Activated B cell treated with CpG ODN at 0.5 μM for 24 hours (primary cell): ENCODE measurements at regions not wholly inside any gene's neighbourhood (a gene's known extent, or its start where the extent isn't known, plus 50 kb on each side); places are given as distances from the start of the nearest gene placed in this dataset.
"Not testable (repeated sequence)": the region's sequence is repeated elsewhere in the genome, so short reads cannot be mapped to it uniquely, and the experiment has no call there.

ENCODE experiments used
- ATAC-seq: fragments of 200-7000 bp; cut with Tn5 transposase; one replicate; pipeline ENCODE4 v1.10.0; 2021; ENCODE audit warnings: low read depth, mild to moderate bottlenecking, moderate library complexity
- CTCF ChIA-PET: fragments of 350-600 bp; sonication (Branson Sonifier 250); formaldehyde crosslinking; loops from one replicate; lab custom pipeline; 2021; ENCODE audit warnings: antibody characterized with exemption; lab: Charles Lee
- POLR2A ChIA-PET: fragments of 350-600 bp; sonication (Branson Sonifier 250); formaldehyde crosslinking; loops from one replicate; lab custom pipeline; 2021; ENCODE audit warnings: antibody characterized with exemption; lab: Charles Lee
- DNase-seq: peaks from one replicate; pipeline ENCODE4 v3.0.0; 2022
- H3K27ac Mint-ChIP-seq: one replicate; pipeline ENCODE4 v1.8.0; 2020; ENCODE audit warnings: mixed read lengths
- H3K27me3 Mint-ChIP-seq: one replicate; pipeline ENCODE4 v1.8.0; 2021; ENCODE audit warnings: mixed read lengths
- H3K36me3 Mint-ChIP-seq: one replicate; pipeline ENCODE4 v1.8.0; 2021; ENCODE audit warnings: low read depth, mixed read lengths
- H3K4me1 Mint-ChIP-seq: one replicate; pipeline ENCODE4 v1.8.0; 2021; ENCODE audit warnings: mixed read lengths
- H3K4me3 Mint-ChIP-seq: one replicate; pipeline ENCODE4 v1.8.0; 2020; ENCODE audit warnings: mild to moderate bottlenecking, mixed read lengths
- H3K9me3 Mint-ChIP-seq: one replicate; pipeline ENCODE4 v1.8.0; 2020; ENCODE audit warnings: mixed read lengths
- CTCF ChIP-seq: fragments of 200-600 bp; IDR thresholded peaks from one replicate; pipeline ENCODE4 v1.8.0; 2022; ENCODE audit warnings: antibody characterized with exemption, mild to moderate bottlenecking
- intact Hi-C: fragments of 100-400 bp; cut with micrococcal nuclease; formaldehyde crosslinking; loops from one replicate; pipeline ENCODE4 v1.15.1; 2024

DNA sequence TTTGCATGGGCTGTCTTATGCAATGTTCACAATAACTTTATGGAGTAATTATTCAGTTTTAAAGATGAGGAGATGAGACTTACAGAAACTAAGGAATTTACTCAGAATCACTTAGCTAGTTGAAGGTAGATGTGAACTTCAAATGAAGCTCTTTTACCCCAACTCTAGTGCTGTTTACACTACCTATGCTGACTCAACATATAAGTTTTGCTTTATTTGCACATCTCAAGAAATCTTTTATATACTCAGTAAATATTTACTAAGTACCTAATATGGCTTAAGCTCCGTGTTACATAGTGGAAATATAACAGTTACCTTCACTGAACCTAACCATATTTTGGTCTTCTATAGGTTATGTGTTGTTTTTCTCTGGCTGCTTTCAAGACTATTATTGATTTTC, 293.2 kb downstream of the ANXA1 start:
- Mint-ChIP-seq H3K4me3 (no peak overlapping the region), H3K36me3 (no peaks in the 10 kb centered on the region), H3K4me1 (no peaks in the 10 kb centered on the region), H3K27me3 (no peaks in the 10 kb centered on the region), H3K27ac (no peak overlapping the region), H3K9me3 (peaks cover 3% of the 10 kb centered on the region)
- ChIA-PET POLR2A (no interaction called here), CTCF (no interaction called here)
- intact Hi-C loops = no loop called here
- ATAC-seq (no peak), DNase-seq (no peak)
- no peak for TF ChIP-seq CTCF

DNA sequence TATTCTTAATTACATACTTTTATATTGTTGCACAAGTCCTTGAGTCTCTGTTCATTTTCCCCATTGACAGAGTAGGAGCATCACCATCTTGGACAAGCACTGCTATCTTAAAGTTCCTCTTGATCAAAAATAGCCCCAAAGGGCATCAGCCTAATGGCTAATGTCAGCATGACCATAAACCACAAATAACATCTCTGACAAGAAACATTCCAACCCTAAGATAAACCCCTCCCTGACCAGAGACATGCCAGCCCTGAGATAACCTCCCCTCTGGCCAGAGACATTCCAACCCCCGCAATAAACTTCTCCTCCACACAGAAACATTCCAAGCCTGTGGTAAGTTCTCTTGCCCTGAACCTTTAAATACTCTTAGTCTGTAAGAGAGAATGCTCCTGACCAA, 293.7 kb downstream of the ANXA1 start:
- intact Hi-C loops, DNase-seq, H3K27me3 Mint-ChIP-seq, POLR2A ChIA-PET, ATAC-seq, H3K9me3 Mint-ChIP-seq, H3K4me3 Mint-ChIP-seq, CTCF ChIA-PET, H3K36me3 Mint-ChIP-seq, H3K4me1 Mint-ChIP-seq, H3K27ac Mint-ChIP-seq: not testable (repeated sequence)

DNA sequence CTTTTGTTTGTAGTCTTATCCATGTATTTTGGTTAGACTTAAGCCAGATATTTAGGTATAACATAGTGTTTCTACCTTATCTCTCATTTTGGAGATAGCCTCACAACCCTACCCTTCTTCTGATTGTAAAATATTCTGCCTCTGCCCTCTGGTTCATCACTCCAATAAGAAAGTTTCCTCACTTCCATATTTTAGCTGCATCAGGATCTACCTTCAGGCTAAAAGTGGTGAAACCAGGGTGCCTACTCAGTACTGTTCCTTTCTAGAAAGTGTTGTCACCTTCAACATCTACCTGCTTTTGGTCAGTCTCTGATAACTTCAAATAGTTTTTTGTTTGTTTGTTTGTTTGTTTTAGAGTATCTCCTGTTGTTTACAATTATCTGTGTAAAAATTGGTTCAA, 294.6 kb downstream of the ANXA1 start:
- ATAC-seq = no peak
- Mint-ChIP-seq H3K9me3 (peaks cover 3% of the 10 kb centered on the region), H3K4me3 (no peak overlapping the region), H3K4me1 (no peaks in the 10 kb centered on the region), H3K27me3 (no peaks in the 10 kb centered on the region), H3K27ac (no peak overlapping the region), H3K36me3 (no peaks in the 10 kb centered on the region)
- DNase-seq = no peak
- CTCF ChIA-PET = no interaction called here
- TF ChIP-seq CTCF = no peak
- POLR2A ChIA-PET = no interaction called here
- intact Hi-C loops = no loop called here

- Mint-ChIP-seq H3K4me1 (no peaks in the 10 kb centered on the region), H3K4me3 (no peak overlapping the region), H3K9me3 (no peaks in the 10 kb centered on the region), H3K36me3 (no peaks in the 10 kb centered on the region), H3K27me3 (no peaks in the 10 kb centered on the region), H3K27ac (no peak overlapping the region)
- no peak for DNase-seq
- TF ChIP-seq CTCF = no peak
- ChIA-PET CTCF (no interaction called here), POLR2A (no interaction called here)
- intact Hi-C loops = no loop called here
- ATAC-seq = no peak
Observed at GRCh38 chr9:73451003-73451402, 299.3 kb downstream of the ANXA1 start.

DNA sequence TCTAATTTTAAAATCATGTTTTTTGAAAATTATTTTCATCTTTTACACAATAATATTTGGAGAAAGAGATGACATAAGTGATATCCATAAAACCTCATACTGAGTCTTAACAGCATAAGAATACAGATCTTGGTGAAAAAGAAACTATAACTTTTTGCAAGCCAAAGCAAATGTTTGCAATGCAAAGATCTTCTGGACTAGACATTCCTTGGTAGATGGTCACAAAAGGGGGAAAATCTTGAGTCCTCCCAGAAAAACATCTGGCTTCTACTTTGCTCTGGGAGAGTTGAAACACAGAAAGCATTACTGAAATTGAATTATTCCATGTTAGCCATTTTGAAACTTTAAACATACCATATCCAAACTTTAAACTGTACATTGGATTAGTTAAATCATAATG, 308.2 kb downstream of the ANXA1 start:
- Mint-ChIP-seq H3K27me3 (no peaks in the 10 kb centered on the region), H3K9me3 (no peaks in the 10 kb centered on the region), H3K36me3 (no peaks in the 10 kb centered on the region), H3K4me3 (no peak overlapping the region), H3K4me1 (no peaks in the 10 kb centered on the region), H3K27ac (no peak overlapping the region)
- DNase-seq (no peak), ATAC-seq (no peak)
- ChIA-PET POLR2A (no interaction called here), CTCF (no interaction called here)
- intact Hi-C loops = no loop called here
- TF ChIP-seq CTCF = no peak

DNA sequence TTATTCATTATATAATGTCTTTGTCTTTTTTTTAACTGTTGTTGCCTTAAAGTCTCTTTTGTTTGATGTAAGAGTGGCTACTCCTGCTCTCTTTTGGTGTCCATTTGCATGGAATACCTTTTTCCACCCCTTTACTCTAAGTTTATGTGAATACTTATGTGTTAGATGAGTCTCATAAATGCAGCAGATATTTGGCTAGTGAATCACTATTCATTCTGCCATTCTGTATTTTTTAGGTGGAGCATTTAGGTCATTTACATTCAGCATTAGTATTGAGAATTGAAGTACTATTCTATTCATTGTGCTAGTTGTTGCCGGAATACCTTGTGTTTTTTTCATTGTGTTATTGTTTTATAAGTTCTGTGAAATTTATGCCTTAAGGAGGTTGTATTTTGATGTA, 317.1 kb downstream of the ANXA1 start:
- ChIA-PET POLR2A (no interaction called here), CTCF (no interaction called here)
- DNase-seq = no peak
- Mint-ChIP-seq H3K9me3 (no peaks in the 10 kb centered on the region), H3K27ac (no peak overlapping the region), H3K27me3 (no peaks in the 10 kb centered on the region), H3K36me3 (no peaks in the 10 kb centered on the region), H3K4me3 (no peak overlapping the region), H3K4me1 (no peaks in the 10 kb centered on the region)
- TF ChIP-seq CTCF = no peak
- ATAC-seq = no peak
- intact Hi-C loops = no loop called here
